Caco-2 (cell line): ENCODE measurements at regions not wholly inside any gene's neighbourhood (a gene's known extent, or its start where the extent isn't known, plus 50 kb on each side); places are given as distances from the start of the nearest gene placed in this dataset.

Experiments used
- BruUV-seq: library from RNA; stranded (reverse); fragments of 400-500 nt; replicated peaks from 2 replicates; lab custom pipeline; 2021; lab: Mats Ljungman, UMichigan
- CTCF ChIA-PET: fragments of 300-600 bp; sonication (Branson Sonifier 250); formaldehyde crosslinking; loops from one replicate; lab custom pipeline; 2022; ENCODE audit warnings: antibody characterized with exemption; lab: Charles Lee
- POLR2A ChIA-PET: fragments of 300-600 bp; sonication (Branson Sonifier 250); formaldehyde crosslinking; loops from one replicate; lab custom pipeline; 2022; ENCODE audit warnings: antibody characterized with exemption; lab: Charles Lee
- DNase-seq, 2 experiments: peaks; one replicate each; pipeline versions ENCODE4 v3.0.0 to v3.0.0-alpha.2; 2020 to 2022
- H3K27me3 ChIP-seq: replicated peaks from 2 replicates; pipeline ENCODE4 v1.6.0; 2011; ENCODE audit warnings: low read length; ENCODE audit not compliant: control insufficient read depth, insufficient read depth
- H3K36me3 ChIP-seq: 2 replicates; pipeline ENCODE4 v1.5.1; 2011; ENCODE audit warnings: low read length; ENCODE audit not compliant: control insufficient read depth, insufficient read depth
- H3K4me1 ChIP-seq: fragments of 250-450 bp; sonication (Bioruptor Pico); 2 replicates; pipeline ENCODE4 v1.5.1; 2020; ENCODE audit warnings: mild to moderate bottlenecking
- H3K4me3 ChIP-seq: 2 replicates; pipeline ENCODE4 v1.5.1; 2011; ENCODE audit warnings: low read depth, mild to moderate bottlenecking, control low read depth, low read length
- H3K9me3 ChIP-seq: fragments of 250-450 bp; sonication (Bioruptor Pico); 2 replicates; pipeline ENCODE4 v1.5.1; 2020; ENCODE audit warnings: mild to moderate bottlenecking, moderate library complexity
- H3K27ac Mint-ChIP-seq: one replicate; pipeline ENCODE4 v1.8.0; 2022; ENCODE audit warnings: mixed read lengths; ENCODE audit not compliant: unreplicated experiment
- H3K27me3 Mint-ChIP-seq: one replicate; pipeline ENCODE4 v1.8.0; 2022; ENCODE audit warnings: mixed read lengths; ENCODE audit not compliant: insufficient read depth, unreplicated experiment
- H3K36me3 Mint-ChIP-seq: one replicate; pipeline ENCODE4 v1.8.0; 2022; ENCODE audit warnings: mild to moderate bottlenecking, mixed read lengths; ENCODE audit not compliant: insufficient read depth, unreplicated experiment
- H3K4me1 Mint-ChIP-seq: one replicate; pipeline ENCODE4 v1.8.0; 2022; ENCODE audit warnings: low read depth, mixed read lengths; ENCODE audit not compliant: unreplicated experiment
- H3K4me3 Mint-ChIP-seq: one replicate; pipeline ENCODE4 v1.8.0; 2022; ENCODE audit warnings: mild to moderate bottlenecking, moderate library complexity, mixed read lengths; ENCODE audit not compliant: unreplicated experiment
- H3K9me3 Mint-ChIP-seq: one replicate; pipeline ENCODE4 v1.8.0; 2022; ENCODE audit warnings: mixed read lengths; ENCODE audit not compliant: unreplicated experiment
- intact Hi-C: fragments of 100-400 bp; cut with micrococcal nuclease; formaldehyde crosslinking; loops from one replicate; pipeline ENCODE4 v1.10.0; 2022; ENCODE audit not compliant: unreplicated experiment
- TF ChIP-seq, protein P1 (sequence below), 2 experiments: fragments of 200-600 bp in 1 of 2; IDR thresholded peaks; 1 replicate in 1 of 2; 2 replicates in 1 of 2; pipeline versions ENCODE4 v1.5.1 to v1.8.0; 2011 to 2022; ENCODE audit warnings: antibody characterized with exemption in 1 of 2, control low read depth in 1 of 2, inconsistent platforms in 1 of 2, low read depth in 1 of 2, low read length in 1 of 2, mild to moderate bottlenecking in 1 of 2, moderate library complexity in 1 of 2; ENCODE audit not compliant: insufficient read depth in 1 of 2, severe bottlenecking in 1 of 2, unreplicated experiment in 1 of 2

- no peaks in the 10 kb centered on the region for H3K9me3 ChIP-seq
- no peaks in the 10 kb centered on the region for H3K36me3 ChIP-seq
- Mint-ChIP-seq H3K36me3 (no peaks in the 10 kb centered on the region), H3K4me3 (no peak overlapping the region), H3K9me3 (no peaks in the 10 kb centered on the region), H3K4me1 (no peaks in the 10 kb centered on the region), H3K27me3 (peaks cover 3% of the 10 kb centered on the region), H3K27ac (no peak overlapping the region)
- no peak overlapping the region for H3K4me3 ChIP-seq
- H3K4me1 ChIP-seq = no peaks in the 10 kb centered on the region
- intact Hi-C loops = no loop called here
- POLR2A ChIA-PET = no interaction called here
- no peaks in the 10 kb centered on the region for H3K27me3 ChIP-seq
- DNase-seq = no peak
- BruUV-seq = no TSS peak
- TF ChIP-seq, protein P1, sequence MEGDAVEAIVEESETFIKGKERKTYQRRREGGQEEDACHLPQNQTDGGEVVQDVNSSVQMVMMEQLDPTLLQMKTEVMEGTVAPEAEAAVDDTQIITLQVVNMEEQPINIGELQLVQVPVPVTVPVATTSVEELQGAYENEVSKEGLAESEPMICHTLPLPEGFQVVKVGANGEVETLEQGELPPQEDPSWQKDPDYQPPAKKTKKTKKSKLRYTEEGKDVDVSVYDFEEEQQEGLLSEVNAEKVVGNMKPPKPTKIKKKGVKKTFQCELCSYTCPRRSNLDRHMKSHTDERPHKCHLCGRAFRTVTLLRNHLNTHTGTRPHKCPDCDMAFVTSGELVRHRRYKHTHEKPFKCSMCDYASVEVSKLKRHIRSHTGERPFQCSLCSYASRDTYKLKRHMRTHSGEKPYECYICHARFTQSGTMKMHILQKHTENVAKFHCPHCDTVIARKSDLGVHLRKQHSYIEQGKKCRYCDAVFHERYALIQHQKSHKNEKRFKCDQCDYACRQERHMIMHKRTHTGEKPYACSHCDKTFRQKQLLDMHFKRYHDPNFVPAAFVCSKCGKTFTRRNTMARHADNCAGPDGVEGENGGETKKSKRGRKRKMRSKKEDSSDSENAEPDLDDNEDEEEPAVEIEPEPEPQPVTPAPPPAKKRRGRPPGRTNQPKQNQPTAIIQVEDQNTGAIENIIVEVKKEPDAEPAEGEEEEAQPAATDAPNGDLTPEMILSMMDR (IDR thresholded peaks at IDR 0.05; ENCODE audit: insufficient read depth in 1 of 2, low read depth in 1 of 2, low read length in 1 of 2, severe bottlenecking in 1 of 2, unreplicated experiment in 1 of 2) = no peak
- CTCF ChIA-PET = no interaction called here
Measured at GRCh38 chr7:92967238-92967637, 130.9 kb upstream of the CDK6 start.

GRCh38 chr7:92964141-92964540, 127.8 kb upstream of the CDK6 start:
- ChIA-PET CTCF (no interaction called here), POLR2A (no interaction called here)
- H3K9me3 Mint-ChIP-seq = no peaks in the 10 kb centered on the region

DNA sequence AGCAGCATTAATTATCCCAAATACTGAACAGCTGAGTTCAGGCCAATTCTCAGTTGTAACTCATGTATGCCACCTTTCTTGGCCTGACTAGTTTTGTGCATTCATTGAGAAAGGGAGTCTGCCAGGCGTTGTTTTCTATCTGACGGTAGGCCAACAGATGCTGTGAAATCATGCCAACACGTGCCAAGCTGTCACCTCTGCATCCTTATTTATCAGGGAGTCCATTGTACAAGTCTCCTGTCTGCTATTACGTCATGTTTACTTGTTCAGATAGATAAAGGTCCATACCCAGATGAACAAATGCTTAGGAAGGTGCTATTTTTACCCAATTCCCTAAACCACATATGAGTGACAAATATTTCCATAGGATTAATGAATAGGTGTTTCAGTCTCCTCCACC, 127.2 kb upstream of the CDK6 start:
- H3K4me3 Mint-ChIP-seq = no peak overlapping the region
- no TSS peak for BruUV-seq
- H3K4me1 Mint-ChIP-seq = no peaks in the 10 kb centered on the region
- intact Hi-C loops = no loop called here
- TF ChIP-seq, protein P1 (IDR thresholded peaks at IDR 0.05; ENCODE audit: insufficient read depth in 1 of 2, low read depth in 1 of 2, low read length in 1 of 2, severe bottlenecking in 1 of 2, unreplicated experiment in 1 of 2) = no peak
- ChIA-PET CTCF (no interaction called here), POLR2A (no interaction called here)
- peaks cover 2% of the 10 kb centered on the region for H3K9me3 Mint-ChIP-seq
- Histone ChIP-seq H3K4me3 (no peak overlapping the region), H3K36me3 (no peaks in the 10 kb centered on the region), H3K27me3 (no peaks in the 10 kb centered on the region), H3K4me1 (no peaks in the 10 kb centered on the region), H3K9me3 (no peaks in the 10 kb centered on the region)
- no peaks in the 10 kb centered on the region for H3K36me3 Mint-ChIP-seq
- DNase-seq = no peak
- H3K27ac Mint-ChIP-seq = no peak overlapping the region
- peaks cover 3% of the 10 kb centered on the region for H3K27me3 Mint-ChIP-seq

More at GRCh38 chr7:92964141-92964540, 127.8 kb upstream of the CDK6 start:
- Histone ChIP-seq H3K9me3 (no peaks in the 10 kb centered on the region), H3K36me3 (no peaks in the 10 kb centered on the region), H3K4me1 (no peaks in the 10 kb centered on the region), H3K4me3 (no peak overlapping the region), H3K27me3 (no peaks in the 10 kb centered on the region)
- DNase-seq = no peak
- no peak overlapping the region for H3K27ac Mint-ChIP-seq
- BruUV-seq = no TSS peak
- H3K36me3 Mint-ChIP-seq = no peaks in the 10 kb centered on the region
- H3K4me3 Mint-ChIP-seq = no peak overlapping the region
- TF ChIP-seq, protein P1 (IDR thresholded peaks at IDR 0.05; ENCODE audit: insufficient read depth in 1 of 2, low read depth in 1 of 2, low read length in 1 of 2, severe bottlenecking in 1 of 2, unreplicated experiment in 1 of 2) = no peak
- H3K27me3 Mint-ChIP-seq = peaks cover 3% of the 10 kb centered on the region
- intact Hi-C loops = no loop called here
- no peaks in the 10 kb centered on the region for H3K4me1 Mint-ChIP-seq
